ENCODE measurements at regions not wholly inside any gene's neighbourhood (a gene's known extent, or its start where the extent isn't known, plus 50 kb on each side); places are given as distances from the start of the nearest gene placed in this dataset.
"Not testable (repeated sequence)": the region's sequence is repeated elsewhere in the genome, so short reads cannot be mapped to it uniquely, and the experiment has no call there.

DNA sequence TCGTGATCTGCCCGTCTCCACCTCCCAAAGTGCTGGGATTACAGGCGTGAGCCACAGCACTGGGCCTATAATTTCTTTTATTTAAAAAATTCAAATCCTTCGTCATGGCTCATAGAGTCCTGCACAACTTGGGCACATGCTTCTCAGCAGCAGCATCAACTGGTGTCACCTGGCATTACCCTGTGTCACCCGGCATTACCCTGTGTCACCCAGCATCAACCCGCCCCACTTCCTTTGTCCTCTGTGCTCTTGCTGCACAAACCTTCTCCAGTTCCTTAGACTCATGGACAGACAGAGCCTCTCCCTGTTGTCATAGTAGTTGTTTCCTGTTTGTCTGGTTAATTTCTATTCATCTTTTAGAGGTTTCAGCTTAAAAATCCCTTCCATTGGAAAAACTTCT lies 121.2 kb upstream of the SERBP1 start:
- intact Hi-C loops (cut with DNase I; ENCODE audit: low total_unique reads) = no loop called here
- no peaks in the 10 kb centered on the region for H3K4me1 ChIP-seq

DNA sequence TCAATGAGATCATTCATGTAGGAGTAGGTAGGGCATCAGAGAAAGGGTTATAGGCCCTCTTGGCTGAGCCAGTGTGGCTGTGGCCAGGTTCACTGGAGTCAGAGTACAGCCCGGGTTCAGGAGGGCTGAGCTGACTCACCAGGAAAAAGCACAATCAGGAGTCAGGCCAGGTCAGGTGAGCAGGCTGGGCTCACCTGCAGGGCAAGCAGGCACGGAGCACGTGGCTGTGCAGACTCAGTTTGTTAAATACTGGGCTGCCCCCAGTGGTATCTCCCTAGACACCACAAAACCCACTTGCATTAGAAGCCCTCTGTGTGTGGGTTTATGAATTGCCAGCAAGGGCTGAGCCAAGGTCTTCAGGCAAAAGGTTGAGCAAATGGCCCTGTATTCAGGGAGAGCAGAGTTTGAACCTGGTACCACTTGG lies 122.1 kb upstream of the SERBP1 start:
- no peak for DNase-seq (ENCODE audit: low spot score in 2 of 2)
- no peak for TF ChIP-seq POLR2AphosphoS5 (IDR thresholded peaks at IDR 0.05)
- TF ChIP-seq, protein P1, sequence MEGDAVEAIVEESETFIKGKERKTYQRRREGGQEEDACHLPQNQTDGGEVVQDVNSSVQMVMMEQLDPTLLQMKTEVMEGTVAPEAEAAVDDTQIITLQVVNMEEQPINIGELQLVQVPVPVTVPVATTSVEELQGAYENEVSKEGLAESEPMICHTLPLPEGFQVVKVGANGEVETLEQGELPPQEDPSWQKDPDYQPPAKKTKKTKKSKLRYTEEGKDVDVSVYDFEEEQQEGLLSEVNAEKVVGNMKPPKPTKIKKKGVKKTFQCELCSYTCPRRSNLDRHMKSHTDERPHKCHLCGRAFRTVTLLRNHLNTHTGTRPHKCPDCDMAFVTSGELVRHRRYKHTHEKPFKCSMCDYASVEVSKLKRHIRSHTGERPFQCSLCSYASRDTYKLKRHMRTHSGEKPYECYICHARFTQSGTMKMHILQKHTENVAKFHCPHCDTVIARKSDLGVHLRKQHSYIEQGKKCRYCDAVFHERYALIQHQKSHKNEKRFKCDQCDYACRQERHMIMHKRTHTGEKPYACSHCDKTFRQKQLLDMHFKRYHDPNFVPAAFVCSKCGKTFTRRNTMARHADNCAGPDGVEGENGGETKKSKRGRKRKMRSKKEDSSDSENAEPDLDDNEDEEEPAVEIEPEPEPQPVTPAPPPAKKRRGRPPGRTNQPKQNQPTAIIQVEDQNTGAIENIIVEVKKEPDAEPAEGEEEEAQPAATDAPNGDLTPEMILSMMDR (IDR thresholded peaks at IDR 0.05) = no peak
- no peak for TF ChIP-seq POLR2A (IDR thresholded peaks at IDR 0.05)

More for the DNA sequence above, 121.2 kb upstream of the SERBP1 start:
- Histone ChIP-seq H3K27ac (no peak overlapping the region), H3K4me3 (no peak overlapping the region), H3K27me3 (no peaks in the 10 kb centered on the region), H3K9me3 (no peaks in the 10 kb centered on the region), H3K36me3 (no peaks in the 10 kb centered on the region)
- TF ChIP-seq POLR2A (IDR thresholded peaks at IDR 0.05) = no peak
- TF ChIP-seq POLR2AphosphoS5 (IDR thresholded peaks at IDR 0.05) = no peak
- TF ChIP-seq, protein P1 (IDR thresholded peaks at IDR 0.05) = no peak
- no peak for DNase-seq (ENCODE audit: low spot score in 2 of 2)

DNA sequence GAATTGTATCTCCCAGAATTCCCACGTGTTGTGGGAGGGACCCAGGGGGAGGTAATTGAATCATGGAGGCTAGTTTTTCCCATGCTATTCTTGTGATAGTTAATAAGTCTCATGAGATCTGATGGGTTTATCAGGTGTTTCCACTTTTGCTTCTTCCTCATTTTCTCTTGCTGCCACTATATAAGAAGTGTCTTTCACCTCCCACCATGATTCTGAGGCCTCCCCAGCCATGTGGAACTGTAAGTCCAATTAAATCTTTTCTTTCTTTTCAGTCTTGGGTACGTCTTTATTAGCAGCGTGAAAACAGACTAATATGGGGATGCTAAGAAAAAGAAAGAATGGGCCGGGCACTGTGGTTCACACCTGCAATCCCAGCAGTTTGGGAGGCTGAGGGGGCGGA lies 124.0 kb upstream of the SERBP1 start:
- DNase-seq (ENCODE audit: low spot score in 2 of 2); H3K36me3 ChIP-seq; H3K4me1 ChIP-seq; H3K27ac ChIP-seq; intact Hi-C loops (cut with DNase I; ENCODE audit: low total_unique reads); H3K27me3 ChIP-seq; H3K4me3 ChIP-seq; H3K9me3 ChIP-seq: not testable (repeated sequence)

More for the DNA sequence above, 122.1 kb upstream of the SERBP1 start:
- no peak overlapping the region for H3K27ac ChIP-seq
- intact Hi-C loops (cut with DNase I; ENCODE audit: low total_unique reads) = no loop called here
- H3K4me1 ChIP-seq = no peaks in the 10 kb centered on the region
- no peaks in the 10 kb centered on the region for H3K27me3 ChIP-seq
- no peak overlapping the region for H3K4me3 ChIP-seq
- H3K36me3 ChIP-seq = no peaks in the 10 kb centered on the region
- H3K9me3 ChIP-seq = no peaks in the 10 kb centered on the region

DNA sequence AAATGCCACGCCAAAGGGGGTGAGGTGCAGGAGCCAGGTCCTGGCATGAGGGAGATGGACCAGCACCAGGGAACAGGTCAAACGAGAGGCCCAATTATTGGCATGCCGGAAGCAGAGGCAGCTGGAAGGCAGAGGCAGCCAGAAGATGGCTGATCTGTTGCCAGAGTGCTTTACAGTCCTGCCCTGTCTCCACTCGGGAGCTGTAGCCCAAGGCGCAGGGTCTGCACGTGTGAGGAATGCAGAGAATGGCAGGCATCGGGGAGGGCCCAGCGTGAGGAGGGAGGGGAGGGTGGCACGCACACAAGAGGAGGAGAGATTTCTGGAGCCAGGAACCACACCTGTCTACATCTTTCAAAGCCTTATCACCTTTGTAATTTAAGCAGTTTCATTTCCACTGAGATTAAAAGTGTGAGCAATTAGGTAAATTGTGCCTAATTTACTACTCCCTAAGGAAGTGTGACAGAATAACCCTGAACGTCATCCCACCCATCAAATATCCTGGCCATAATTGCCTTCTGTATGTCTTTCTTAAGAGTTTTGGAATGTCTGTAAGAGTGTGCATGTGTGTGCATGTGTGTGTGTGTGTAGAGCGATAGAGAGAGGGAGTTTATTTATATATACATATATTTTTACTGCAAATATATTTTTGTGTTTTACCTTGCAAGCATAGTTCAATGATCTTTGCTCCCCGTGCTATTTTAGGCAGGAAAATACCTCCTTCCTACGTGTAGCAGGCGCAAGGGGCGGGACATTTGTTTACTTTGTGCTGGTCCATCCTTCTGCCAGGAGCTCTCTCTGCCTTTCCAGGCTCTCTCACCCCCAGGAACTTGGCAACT lies 125.5 kb upstream of the SERBP1 start:
- TF ChIP-seq, protein P1 (IDR thresholded peaks at IDR 0.05) = no peak
- TF ChIP-seq POLR2AphosphoS5 (IDR thresholded peaks at IDR 0.05) (no peak), POLR2A (IDR thresholded peaks at IDR 0.05) (no peak)
- H3K9me3 ChIP-seq = no peaks in the 10 kb centered on the region
- no peak for DNase-seq (ENCODE audit: low spot score in 2 of 2)
- intact Hi-C loops (cut with DNase I; ENCODE audit: low total_unique reads) = no loop called here
- H3K4me1 ChIP-seq = no peaks in the 10 kb centered on the region
- no peaks in the 10 kb centered on the region for H3K27me3 ChIP-seq
- H3K27ac ChIP-seq = no peak overlapping the region
- no peak overlapping the region for H3K4me3 ChIP-seq
- H3K36me3 ChIP-seq = no peaks in the 10 kb centered on the region

DNA sequence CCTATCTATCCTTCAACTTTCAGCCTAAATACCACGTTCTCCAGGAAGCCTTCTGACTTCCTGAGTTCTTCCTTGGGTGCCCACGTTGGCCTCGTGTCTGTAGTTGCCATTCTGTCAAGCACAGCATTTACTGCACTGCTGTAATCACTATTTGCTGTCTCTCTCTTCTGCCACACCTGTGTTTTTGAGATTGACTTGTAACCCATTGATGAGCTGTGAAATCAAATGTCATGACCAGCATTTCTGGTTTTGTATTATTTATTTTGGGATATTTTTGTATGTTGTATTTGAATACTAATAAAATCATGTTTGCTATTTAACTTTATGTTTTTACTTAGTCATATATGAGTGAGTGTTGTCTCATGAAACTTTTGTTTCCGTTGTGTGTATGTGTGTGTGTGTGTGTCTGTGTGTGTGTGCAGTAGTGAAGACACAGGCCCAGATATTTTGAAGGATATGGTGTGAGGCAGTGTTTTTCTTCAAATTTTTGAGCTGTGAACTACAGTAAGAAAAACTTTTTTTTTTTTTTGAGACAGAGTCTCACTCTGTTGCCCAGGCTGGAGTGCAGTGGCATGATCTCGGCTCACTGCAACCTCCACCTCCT lies 126.2 kb upstream of the SERBP1 start:
- H3K27ac ChIP-seq = no peak overlapping the region
- no peaks in the 10 kb centered on the region for H3K4me1 ChIP-seq
- H3K36me3 ChIP-seq = no peaks in the 10 kb centered on the region
- TF ChIP-seq POLR2AphosphoS5 (IDR thresholded peaks at IDR 0.05) (no peak), POLR2A (IDR thresholded peaks at IDR 0.05) (no peak)
- TF ChIP-seq, protein P1 (IDR thresholded peaks at IDR 0.05) = no peak
- no peaks in the 10 kb centered on the region for H3K27me3 ChIP-seq
- intact Hi-C loops (cut with DNase I; ENCODE audit: low total_unique reads) = no loop called here
- DNase-seq (ENCODE audit: low spot score in 2 of 2) = no peak
- H3K4me3 ChIP-seq = no peak overlapping the region
- H3K9me3 ChIP-seq = no peaks in the 10 kb centered on the region

Measured in breast epithelium (tissue), 4 donors.